Lower lobe of right lung (tissue), 2 donors: ENCODE measurements at regions not wholly inside any gene's neighbourhood (a gene's known extent, or its start where the extent isn't known, plus 50 kb on each side); places are given as distances from the start of the nearest gene placed in this dataset.

Source experiments
- ATAC-seq, 2 donors: fragments of 200-7000 bp; cut with Tn5 transposase; one replicate each; pipeline ENCODE4 v1.9.1; 2020 to 2022; ENCODE audit warnings: mild to moderate bottlenecking in 2 of 2, moderate library complexity in 2 of 2
- DNase-seq: peaks from one replicate; pipeline ENCODE4 v3.0.0-alpha.2; 2020
- H3K27ac ChIP-seq: fragments of 200-600 bp; one replicate; pipeline ENCODE4 v1.8.0; 2022
- H3K27me3 ChIP-seq: fragments of 200-600 bp; one replicate; pipeline ENCODE4 v1.8.0; 2022; ENCODE audit warnings: low read depth
- H3K36me3 ChIP-seq: fragments of 200-600 bp; one replicate; pipeline ENCODE4 v1.8.0; 2022; ENCODE audit warnings: mild to moderate bottlenecking
- H3K4me1 ChIP-seq: fragments of 200-600 bp; one replicate; pipeline ENCODE4 v1.8.0; 2022
- H3K4me3 ChIP-seq: fragments of 200-600 bp; one replicate; pipeline ENCODE4 v1.8.0; 2022; ENCODE audit warnings: mild to moderate bottlenecking
- H3K9me3 ChIP-seq: fragments of 200-600 bp; one replicate; pipeline ENCODE4 v1.8.0; 2022
- intact Hi-C: fragments of 100-400 bp; cut with DNase I; formaldehyde crosslinking; loops from one replicate; pipeline ENCODE4 v1.11.0; 2022
- TF ChIP-seq, protein P1 (sequence below): fragments of 200-600 bp; IDR thresholded peaks from one replicate; pipeline ENCODE4 v1.8.0; 2022; ENCODE audit warnings: antibody characterized with exemption, mild to moderate bottlenecking
- donor health status: DM: no; HTN: yes; CAD: no; lungs with severe emphysema.

GRCh38 chr12:19597167-19598026 is 158.1 kb downstream of the AEBP2 start:
- Histone ChIP-seq H3K27ac (no peak overlapping the region), H3K4me1 (no peaks in the 10 kb centered on the region), H3K4me3 (no peak overlapping the region), H3K9me3 (no peaks in the 10 kb centered on the region), H3K36me3 (no peaks in the 10 kb centered on the region), H3K27me3 (no peaks in the 10 kb centered on the region)
- DNase-seq = no peak
- intact Hi-C loops = no loop called here
- ATAC-seq = no peak
- TF ChIP-seq, protein P1, sequence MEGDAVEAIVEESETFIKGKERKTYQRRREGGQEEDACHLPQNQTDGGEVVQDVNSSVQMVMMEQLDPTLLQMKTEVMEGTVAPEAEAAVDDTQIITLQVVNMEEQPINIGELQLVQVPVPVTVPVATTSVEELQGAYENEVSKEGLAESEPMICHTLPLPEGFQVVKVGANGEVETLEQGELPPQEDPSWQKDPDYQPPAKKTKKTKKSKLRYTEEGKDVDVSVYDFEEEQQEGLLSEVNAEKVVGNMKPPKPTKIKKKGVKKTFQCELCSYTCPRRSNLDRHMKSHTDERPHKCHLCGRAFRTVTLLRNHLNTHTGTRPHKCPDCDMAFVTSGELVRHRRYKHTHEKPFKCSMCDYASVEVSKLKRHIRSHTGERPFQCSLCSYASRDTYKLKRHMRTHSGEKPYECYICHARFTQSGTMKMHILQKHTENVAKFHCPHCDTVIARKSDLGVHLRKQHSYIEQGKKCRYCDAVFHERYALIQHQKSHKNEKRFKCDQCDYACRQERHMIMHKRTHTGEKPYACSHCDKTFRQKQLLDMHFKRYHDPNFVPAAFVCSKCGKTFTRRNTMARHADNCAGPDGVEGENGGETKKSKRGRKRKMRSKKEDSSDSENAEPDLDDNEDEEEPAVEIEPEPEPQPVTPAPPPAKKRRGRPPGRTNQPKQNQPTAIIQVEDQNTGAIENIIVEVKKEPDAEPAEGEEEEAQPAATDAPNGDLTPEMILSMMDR = no peak

GRCh38 chr12:19605720-19606119 is 166.4 kb downstream of the AEBP2 start:
- DNase-seq (no peak), ATAC-seq (no peak)
- intact Hi-C loops = no loop called here
- no peak overlapping the region for H3K4me3 ChIP-seq
- H3K4me1 ChIP-seq = no peaks in the 10 kb centered on the region
- no peaks in the 10 kb centered on the region for H3K27me3 ChIP-seq
- H3K27ac ChIP-seq = no peak overlapping the region
- H3K9me3 ChIP-seq = no peaks in the 10 kb centered on the region
- TF ChIP-seq, protein P1 = no peak
- no peaks in the 10 kb centered on the region for H3K36me3 ChIP-seq

GRCh38 chr12:19608039-19608438 is 168.7 kb downstream of the AEBP2 start:
- TF ChIP-seq, protein P1 = no peak
- Histone ChIP-seq H3K27ac (no peak overlapping the region), H3K4me1 (no peaks in the 10 kb centered on the region), H3K4me3 (no peak overlapping the region), H3K27me3 (no peaks in the 10 kb centered on the region), H3K36me3 (no peaks in the 10 kb centered on the region), H3K9me3 (peaks cover 4% of the 10 kb centered on the region)
- DNase-seq (no peak), ATAC-seq (no peak)
- intact Hi-C loops = no loop called here

- no peaks in the 10 kb centered on the region for H3K27me3 ChIP-seq
- H3K4me1 ChIP-seq = no peaks in the 10 kb centered on the region
- H3K4me3 ChIP-seq = no peak overlapping the region
- ATAC-seq (no peak), DNase-seq (no peak)
- no peaks in the 10 kb centered on the region for H3K36me3 ChIP-seq
- TF ChIP-seq, protein P1 = no peak
- H3K27ac ChIP-seq = no peak overlapping the region
- peaks cover 4% of the 10 kb centered on the region for H3K9me3 ChIP-seq
- intact Hi-C loops = no loop called here
Observed at GRCh38 chr12:19613051-19613535, 173.8 kb downstream of the AEBP2 start.

- ATAC-seq (no peak), DNase-seq (no peak)
- TF ChIP-seq, protein P1 = no peak
- H3K4me1 ChIP-seq = no peaks in the 10 kb centered on the region
- H3K4me3 ChIP-seq = no peak overlapping the region
- H3K9me3 ChIP-seq = peaks cover 4% of the 10 kb centered on the region
- intact Hi-C loops = no loop called here
- no peak overlapping the region for H3K27ac ChIP-seq
- no peaks in the 10 kb centered on the region for H3K27me3 ChIP-seq
- no peaks in the 10 kb centered on the region for H3K36me3 ChIP-seq
Observed at GRCh38 chr12:19614601-19615383, 175.5 kb downstream of the AEBP2 start.
